Neural cell (in vitro differentiated cells): ENCODE measurements at regions not wholly inside any gene's neighbourhood (a gene's known extent, or its start where the extent isn't known, plus 50 kb on each side); places are given as distances from the start of the nearest gene placed in this dataset.

Source experiments
- H2AFZ ChIP-seq: fragments of 200-600, 300-800 bp; sonication (generic), shearing (Covaris generic); 2 replicates; pipeline ENCODE4 v1.6.0; 2014; ENCODE audit warnings: low read depth, mild to moderate bottlenecking, antibody characterized with exemption, low read length, moderate library complexity
- H3F3A ChIP-seq: fragments of 200-600 bp; shearing (Covaris generic); 2 replicates; pipeline ENCODE4 v1.6.1; 2016; ENCODE audit warnings: mild to moderate bottlenecking, moderate library complexity, mixed read lengths, antibody characterized with exemption, low read length; ENCODE audit not compliant: insufficient read depth, poor library complexity, severe bottlenecking
- H3K27ac ChIP-seq: fragments of 200-600, 300-800 bp; sonication (generic), shearing (Covaris generic); 2 replicates; pipeline ENCODE4 v1.5.1; 2014; ENCODE audit warnings: mild to moderate bottlenecking, low read length, moderate library complexity
- H3K27me3 ChIP-seq: fragments of 300-800, 200-600 bp; sonication (generic), shearing (Covaris generic); 2 replicates; pipeline ENCODE4 v1.6.0; 2014; ENCODE audit warnings: mild to moderate bottlenecking, low read depth, low read length, moderate library complexity; ENCODE audit not compliant: insufficient read depth
- H3K36me3 ChIP-seq: fragments of 300-800, 200-600 bp; sonication (generic), shearing (Covaris generic); 2 replicates; pipeline ENCODE4 v1.5.1; 2014; ENCODE audit warnings: mild to moderate bottlenecking, antibody characterized with exemption, low read length, moderate library complexity; ENCODE audit not compliant: insufficient read depth
- H3K4me2 ChIP-seq: fragments of 300-800, 200-600 bp; sonication (generic), shearing (Covaris generic); 2 replicates; pipeline ENCODE4 v1.6.0; 2014; ENCODE audit warnings: mild to moderate bottlenecking, low read length
- H3K4me3 ChIP-seq: fragments of 300-800, 200-600 bp; sonication (generic), shearing (Covaris generic); 2 replicates; pipeline ENCODE4 v1.5.1; 2014; ENCODE audit warnings: mild to moderate bottlenecking, low read length, moderate library complexity
- H3K79me2 ChIP-seq: fragments of 200-600 bp; shearing (Covaris generic); replicated peaks from 2 replicates; pipeline ENCODE4 v1.6.0; 2014; ENCODE audit warnings: mild to moderate bottlenecking, low read length, moderate library complexity; ENCODE audit not compliant: insufficient read depth
- H3K9ac ChIP-seq: fragments of 300-800, 200-600 bp; sonication (generic), shearing (Covaris generic); 2 replicates; pipeline ENCODE4 v1.6.1; 2016; ENCODE audit warnings: mild to moderate bottlenecking, low read length, mixed read lengths
- H3K9me2 ChIP-seq: fragments of 200-600 bp; shearing (Covaris generic); 2 replicates; pipeline ENCODE4 v1.6.1; 2016; ENCODE audit warnings: mild to moderate bottlenecking, low read length, mixed read lengths; ENCODE audit not compliant: insufficient read depth
- H3K9me3 ChIP-seq: fragments of 200-600, 300-800 bp; sonication (generic), shearing (Covaris generic); 2 replicates; pipeline ENCODE4 v1.6.1; 2016; ENCODE audit warnings: mild to moderate bottlenecking, mixed run types, low read length, moderate library complexity, mixed read lengths
- H4K20me1 ChIP-seq: fragments of 200-600 bp; shearing (Covaris generic); 2 replicates; pipeline ENCODE4 v1.6.1; 2016; ENCODE audit warnings: mild to moderate bottlenecking, mixed run types; ENCODE audit not compliant: insufficient read depth
- CTCF ChIP-seq: fragments of 450-650 bp; IDR thresholded peaks from 2 replicates; pipeline ENCODE4 v1.5.1; 2014; ENCODE audit warnings: antibody characterized with exemption, mild to moderate bottlenecking, moderate library complexity; ENCODE audit not compliant: poor library complexity, severe bottlenecking
- EP300 ChIP-seq: fragments of 450-650 bp; conservative IDR thresholded peaks from 2 replicates; pipeline ENCODE4 v1.6.1; 2014; ENCODE audit warnings: antibody characterized with exemption, mild to moderate bottlenecking, moderate library complexity; ENCODE audit not compliant: poor library complexity, severe bottlenecking
- EZH2 ChIP-seq: fragments of 200-600, 300-800 bp; shearing (Covaris generic), sonication (generic); IDR thresholded peaks from 2 replicates; pipeline ENCODE4 v1.6.1; 2014; ENCODE audit warnings: antibody characterized with exemption, low read length, borderline replicate concordance, mild to moderate bottlenecking; ENCODE audit not compliant: insufficient read depth, poor library complexity, severe bottlenecking
- MXI1 ChIP-seq: fragments of 450-650 bp; conservative IDR thresholded peaks from 2 replicates; pipeline ENCODE4 v1.6.1; 2014; ENCODE audit warnings: antibody characterized with exemption, mild to moderate bottlenecking; ENCODE audit not compliant: poor library complexity, severe bottlenecking
- POLR2AphosphoS5 ChIP-seq: IDR thresholded peaks from 2 replicates; pipeline ENCODE4 v1.6.1; 2012
- RAD21 ChIP-seq: fragments of 450-650 bp; conservative IDR thresholded peaks from 2 replicates; pipeline ENCODE4 v1.6.1; 2014; ENCODE audit warnings: antibody characterized with exemption, mild to moderate bottlenecking, moderate library complexity
- REST ChIP-seq: IDR thresholded peaks from 2 replicates; pipeline ENCODE4 v1.6.1; 2012; ENCODE audit warnings: borderline replicate concordance
- SMC3 ChIP-seq: fragments of 450-650 bp; conservative IDR thresholded peaks from 2 replicates; pipeline ENCODE4 v1.6.1; 2014; ENCODE audit warnings: antibody characterized with exemption, mild to moderate bottlenecking, moderate library complexity; ENCODE audit not compliant: poor library complexity
- TAF1 ChIP-seq: IDR thresholded peaks from 2 replicates; pipeline ENCODE4 v1.6.1; 2012; ENCODE audit warnings: low read depth

- TF ChIP-seq SMC3 (no peak), MXI1 (no peak)
These were observed 260.7 kb upstream of the KCNN2 start for GRCh38 chr5:114101153-114101552.

GRCh38 chr5:114113604-114114003 lies 248.3 kb upstream of the KCNN2 start:
- H3K4me3 ChIP-seq: no peak overlapping the region
- H3F3A ChIP-seq: no peaks in the 10 kb centered on the region
- H3K79me2 ChIP-seq: no peaks in the 10 kb centered on the region
- no peak overlapping the region for H2AFZ ChIP-seq
- no peak overlapping the region for H3K4me2 ChIP-seq
- H3K27me3 ChIP-seq: no peaks in the 10 kb centered on the region
- no peak overlapping the region for H3K27ac ChIP-seq
- no peaks in the 10 kb centered on the region for H3K9me2 ChIP-seq
- no peak for TF ChIP-seq EZH2
- no peak for TF ChIP-seq TAF1
- no peak for TF ChIP-seq SMC3
- no peak for TF ChIP-seq EP300
- TF ChIP-seq RAD21: no peak
- TF ChIP-seq CTCF: no peak
- TF ChIP-seq POLR2AphosphoS5: no peak
- no peak for TF ChIP-seq MXI1
- no peak for TF ChIP-seq REST
- H3K9ac ChIP-seq: no peak overlapping the region
- H4K20me1 ChIP-seq: no peaks in the 10 kb centered on the region
- no peaks in the 10 kb centered on the region for H3K9me3 ChIP-seq
- H3K36me3 ChIP-seq: no peaks in the 10 kb centered on the region

More at GRCh38 chr5:114101153-114101552, 260.7 kb upstream of the KCNN2 start:
- Histone ChIP-seq H3K27ac (no peak overlapping the region), H2AFZ (no peak overlapping the region), H3K27me3 (no peaks in the 10 kb centered on the region), H3K9me2 (no peaks in the 10 kb centered on the region), H3K4me2 (no peak overlapping the region), H3K36me3 (no peaks in the 10 kb centered on the region), H3K4me3 (no peak overlapping the region), H3K9me3 (no peaks in the 10 kb centered on the region), H3K9ac (no peak overlapping the region), H4K20me1 (no peaks in the 10 kb centered on the region), H3F3A (no peaks in the 10 kb centered on the region), H3K79me2 (no peaks in the 10 kb centered on the region)

GRCh38 chr5:114116981-114117380 lies 244.9 kb upstream of the KCNN2 start:
- Histone ChIP-seq H4K20me1 (no peaks in the 10 kb centered on the region), H3F3A (no peaks in the 10 kb centered on the region), H2AFZ (no peak overlapping the region), H3K4me2 (no peak overlapping the region), H3K9ac (no peak overlapping the region), H3K9me3 (no peaks in the 10 kb centered on the region), H3K36me3 (no peaks in the 10 kb centered on the region), H3K79me2 (no peaks in the 10 kb centered on the region), H3K9me2 (no peaks in the 10 kb centered on the region), H3K4me3 (no peak overlapping the region), H3K27ac (no peak overlapping the region), H3K27me3 (no peaks in the 10 kb centered on the region)
- no peak for TF ChIP-seq REST
- TF ChIP-seq MXI1: no peak
- no peak for TF ChIP-seq SMC3
- TF ChIP-seq CTCF: no peak
- TF ChIP-seq TAF1: no peak
- no peak for TF ChIP-seq EZH2
- no peak for TF ChIP-seq RAD21
- TF ChIP-seq POLR2AphosphoS5: no peak
- TF ChIP-seq EP300: no peak
